ENCODE measurements at regions not wholly inside any gene's neighbourhood (a gene's known extent, or its start where the extent isn't known, plus 50 kb on each side); places are given as distances from the start of the nearest gene placed in this dataset.

- TF ChIP-seq ATF1 (CRISPR knock-in tag; IDR thresholded peaks at IDR 0.05) = no peak
- no peak for TF ChIP-seq ATF1 (tag; IDR thresholded peaks at IDR 0.05)
- TF ChIP-seq GTF2E2 (tag; IDR thresholded peaks at IDR 0.05) = no peak
- no peak for TF ChIP-seq HIVEP1 (CRISPR knock-in tag; IDR thresholded peaks at IDR 0.05)
- no peak for TF ChIP-seq REST (IDR thresholded peaks at IDR 0.05; ENCODE audit: borderline replicate concordance)
- TF ChIP-seq REST (CRISPR knock-in tag; IDR thresholded peaks at IDR 0.05; ENCODE audit: low read depth) = no peak
- TF ChIP-seq COPS2 (conservative IDR thresholded peaks at IDR 0.05) = no peak
- TF ChIP-seq HNRNPUL1 (IDR thresholded peaks at IDR 0.05; ENCODE audit: low read length) = no peak
- TF ChIP-seq RNF2 (IDR thresholded peaks at IDR 0.05) = no peak
- no peak for TF ChIP-seq FOXM1 (IDR thresholded peaks at IDR 0.05; ENCODE audit: low read depth)
- TF ChIP-seq FOXM1 (CRISPR knock-in tag; IDR thresholded peaks at IDR 0.05; ENCODE audit: low read depth) = no peak
- TF ChIP-seq CTCF (IDR thresholded peaks at IDR 0.05 in 2 of 3, conservative IDR thresholded peaks at IDR 0.05 in 1 of 3; ENCODE audit: insufficient read depth in 2 of 3, low read depth in 1 of 3, low read length in 3 of 3) = no peak
- TF ChIP-seq USF1 (CRISPR knock-in tag; IDR thresholded peaks at IDR 0.05) = no peak
- TF ChIP-seq GABPA (tag; conservative IDR thresholded peaks at IDR 0.05; ENCODE audit: low read depth) = no peak
- TF ChIP-seq KLF6 (CRISPR knock-in tag; IDR thresholded peaks at IDR 0.05; ENCODE audit: borderline replicate concordance) = no peak
Measured at GRCh38 chr10:71045936-71046335, 157.6 kb upstream of the PCBD1 start.

Data from K562 (cell line).